K562 (cell line): ENCODE measurements at regions not wholly inside any gene's neighbourhood (a gene's known extent, or its start where the extent isn't known, plus 50 kb on each side); places are given as distances from the start of the nearest gene placed in this dataset.

Experiments
- AFF1 ChIP-seq, 2 experiments: fragments of 450-650 bp; IDR thresholded peaks; 2 replicates each; pipeline ENCODE4 v1.6.1; 2018; ENCODE audit warnings: mild to moderate bottlenecking in 2 of 2, low read depth in 1 of 2; ENCODE audit not compliant: partially characterized antibody in 2 of 2
- ARHGAP35 ChIP-seq: fragments of 450-650 bp; IDR thresholded peaks from 2 replicates; pipeline ENCODE4 v1.6.1; 2018; ENCODE audit not compliant: partially characterized antibody
- ARID3A ChIP-seq: IDR thresholded peaks from 2 replicates; pipeline ENCODE4 v1.6.1; 2012; ENCODE audit warnings: low read depth, low read length, improper control_type of control experiment, borderline replicate concordance
- BCOR ChIP-seq: fragments of 450-650 bp; IDR thresholded peaks from 2 replicates; pipeline ENCODE4 v1.6.1; 2016
- E2F8 ChIP-seq: fragments of 450-650 bp; IDR thresholded peaks from 2 replicates; pipeline ENCODE4 v1.7.1; 2018; ENCODE audit warnings: mild to moderate bottlenecking, low read depth; ENCODE audit not compliant: partially characterized antibody
- FOXA1 ChIP-seq: fragments of 450-650 bp; IDR thresholded peaks from 2 replicates; pipeline ENCODE4 v1.6.1; 2016; ENCODE audit warnings: mild to moderate bottlenecking, borderline replicate concordance
- FOXP4 ChIP-seq: sonication (generic); formaldehyde crosslinking; IDR thresholded peaks from 2 replicates; pipeline ENCODE4 v1.8.0; 2022; ENCODE audit warnings: mild to moderate bottlenecking, missing genetic modification reagents, borderline replicate concordance
- GABPB2 ChIP-seq: fragments of 250-450 bp; sonication (Bioruptor Pico); conservative IDR thresholded peaks from 2 replicates; pipeline ENCODE4 v1.5.1; 2021; ENCODE audit warnings: mild to moderate bottlenecking
- MTA3 ChIP-seq: fragments of 450-650 bp; formaldehyde crosslinking; IDR thresholded peaks from 2 replicates; pipeline ENCODE4 v1.6.1; 2017; ENCODE audit warnings: mild to moderate bottlenecking, borderline replicate concordance
- NCOR1 ChIP-seq: fragments of 450-650 bp; IDR thresholded peaks from 2 replicates; pipeline ENCODE4 v1.6.1; 2016; ENCODE audit warnings: mild to moderate bottlenecking, moderate library complexity
- NR4A1 ChIP-seq, 2 experiments: fragments of 250-450 bp in 1 of 2; fragments of 450-650 bp in 1 of 2; sonication (Bioruptor Pico) in 1 of 2; IDR thresholded peaks; 2 replicates each; pipeline versions ENCODE4 v1.4.0 to v1.6.1; 2016 to 2020; ENCODE audit warnings: mild to moderate bottlenecking in 2 of 2, missing compliant biosample characterization in 1 of 2, missing genetic modification characterization in 1 of 2, moderate library complexity in 1 of 2
- NRF1 ChIP-seq, 2 experiments: fragments of 450-650 bp; IDR thresholded peaks in 1 of 2; conservative IDR thresholded peaks in 1 of 2; 2 replicates each; pipeline ENCODE4 v1.6.1; 2014; ENCODE audit warnings: mild to moderate bottlenecking in 2 of 2
- SRF ChIP-seq, 2 experiments: fragments of 250-450, 450-650 bp in 1 of 2; sonication (Bioruptor Pico) in 1 of 2; sonication (generic) in 1 of 2; formaldehyde crosslinking; IDR thresholded peaks; 2 replicates each; pipeline versions ENCODE4 v1.5.0 to v1.5.1; 2020 to 2022; ENCODE audit warnings: mild to moderate bottlenecking in 1 of 2, missing genetic modification reagents in 1 of 2
- ZNF134 ChIP-seq: fragments of 250-450 bp; sonication (Bioruptor Pico); conservative IDR thresholded peaks from 2 replicates; pipeline ENCODE4 v1.4.0; 2020
- ZNF253 ChIP-seq: fragments of 250-450 bp; sonication (Bioruptor Pico); conservative IDR thresholded peaks from 2 replicates; pipeline ENCODE4 v1.6.1; 2021; ENCODE audit warnings: mild to moderate bottlenecking
- ZNF77 ChIP-seq: fragments of 250-450 bp; sonication (Bioruptor Pico); IDR thresholded peaks from 2 replicates; pipeline ENCODE4 v1.5.0; 2020
- ZSCAN29 ChIP-seq: fragments of 450-650 bp; IDR thresholded peaks from 2 replicates; pipeline ENCODE4 v1.6.1; 2017

GRCh38 chr1:220966881-220967611 is 87.8 kb downstream of the HLX start (continued):
- TF ChIP-seq ZNF253 (CRISPR knock-in tag) = no peak
- TF ChIP-seq ZSCAN29 = no peak
- peak in 1 of 2 experiments; percentile 29 for TF ChIP-seq AFF1 (IDR thresholded peaks at IDR 0.05; ENCODE audit: low read depth in 1 of 2, partially characterized antibody in 2 of 2)
- no peak for TF ChIP-seq NR4A1 (CRISPR knock-in tag; IDR thresholded peaks at IDR 0.05)
- peak; percentile 67; the same call in 1 of the 2 replicates for TF ChIP-seq NR4A1 (tag; IDR thresholded peaks at IDR 0.05)
- 0 out of 2 replicates have a peak, but pooled peaks have one; percentile 23 for TF ChIP-seq MTA3
- no peak for TF ChIP-seq ZNF77 (CRISPR knock-in tag)
- TF ChIP-seq SRF (CRISPR knock-in tag; IDR thresholded peaks at IDR 0.05) = 0 out of 4 replicates have a peak, but pooled peaks of 1 of the 2 experiments have one; percentile 14
- TF ChIP-seq FOXA1 = no peak
- peak; percentile 32; the same call in 1 of the 2 replicates for TF ChIP-seq BCOR
- TF ChIP-seq E2F8 = no peak
- no peak for TF ChIP-seq ARHGAP35
- no peak for TF ChIP-seq ARID3A
- TF ChIP-seq NRF1 (conservative IDR thresholded peaks at IDR 0.05 in 1 of 2, IDR thresholded peaks at IDR 0.05 in 1 of 2) = peak in 1 of 2 experiments; percentile 12; a peak in 1 of 4 replicates
- 0 out of 2 replicates have a peak, but pooled peaks have one; percentile 40 for TF ChIP-seq ZNF134 (CRISPR knock-in tag)
- no peak for TF ChIP-seq FOXP4 (CRISPR knock-in tag)
- TF ChIP-seq GABPB2 (CRISPR knock-in tag) = no peak
- TF ChIP-seq NCOR1 = peak; percentile 94
